ENCODE measurements at regions not wholly inside any gene's neighbourhood (a gene's known extent, or its start where the extent isn't known, plus 50 kb on each side); places are given as distances from the start of the nearest gene placed in this dataset.

- TF ChIP-seq EP300 (IDR thresholded peaks at IDR 0.05; ENCODE audit: borderline replicate concordance), result no peak
- TF ChIP-seq FOXM1 (IDR thresholded peaks at IDR 0.05; ENCODE audit: borderline replicate concordance, low read depth), result no peak
- no peak for TF ChIP-seq YY1 (IDR thresholded peaks at IDR 0.05; ENCODE audit: low read depth)
- no peak for TF ChIP-seq USF1 (IDR thresholded peaks at IDR 0.05)
- no peak for TF ChIP-seq TAF1 (IDR thresholded peaks at IDR 0.05; ENCODE audit: low read depth)
- no peak for TF ChIP-seq CEBPB (IDR thresholded peaks at IDR 0.05)
- no peak for TF ChIP-seq TEAD4 (IDR thresholded peaks at IDR 0.05)
- no peak for TF ChIP-seq EGR1 (IDR thresholded peaks at IDR 0.05)
- no peak for TF ChIP-seq CREB1 (IDR thresholded peaks at IDR 0.05; ENCODE audit: low read depth)
Observed at GRCh38 chr18:25467226-25467987, 115.4 kb upstream of the ZNF521 start.

GRCh38 chr18:25465152-25465732 lies 113.3 kb upstream of the ZNF521 start:
- TF ChIP-seq EGR1 (IDR thresholded peaks at IDR 0.05), result no peak
- no peak for TF ChIP-seq TEAD4 (IDR thresholded peaks at IDR 0.05)
- TF ChIP-seq TCF12 (IDR thresholded peaks at IDR 0.05; ENCODE audit: low read depth), result no peak
- no peak for TF ChIP-seq USF1 (IDR thresholded peaks at IDR 0.05)
- TF ChIP-seq ZBTB7A (IDR thresholded peaks at IDR 0.05; ENCODE audit: low read depth), result no peak
- no peak for TF ChIP-seq EP300 (IDR thresholded peaks at IDR 0.05; ENCODE audit: borderline replicate concordance)
- TF ChIP-seq TAF1 (IDR thresholded peaks at IDR 0.05; ENCODE audit: low read depth), result no peak
- TF ChIP-seq CREB1 (IDR thresholded peaks at IDR 0.05; ENCODE audit: low read depth), result no peak

- TF ChIP-seq EP300 (IDR thresholded peaks at IDR 0.05; ENCODE audit: borderline replicate concordance) (no peak), TEAD4 (IDR thresholded peaks at IDR 0.05) (no peak), CREB1 (IDR thresholded peaks at IDR 0.05; ENCODE audit: low read depth) (no peak), USF1 (IDR thresholded peaks at IDR 0.05) (no peak), ZBTB7A (IDR thresholded peaks at IDR 0.05; ENCODE audit: low read depth) (no peak), EGR1 (IDR thresholded peaks at IDR 0.05) (no peak), MAX (IDR thresholded peaks at IDR 0.05) (no peak), YY1 (IDR thresholded peaks at IDR 0.05; ENCODE audit: low read depth) (no peak), TCF12 (IDR thresholded peaks at IDR 0.05; ENCODE audit: low read depth) (no peak), NFIC (IDR thresholded peaks at IDR 0.05) (no peak), TAF1 (IDR thresholded peaks at IDR 0.05; ENCODE audit: low read depth) (no peak), FOXM1 (IDR thresholded peaks at IDR 0.05; ENCODE audit: borderline replicate concordance, low read depth) (no peak), CEBPB (IDR thresholded peaks at IDR 0.05) (no peak), RAD21 (IDR thresholded peaks at IDR 0.05; ENCODE audit: low read depth) (no peak), REST (IDR thresholded peaks at IDR 0.05; ENCODE audit: low read depth) (no peak)
Observed at GRCh38 chr18:25464227-25464626, 112.3 kb upstream of the ZNF521 start.

DNA sequence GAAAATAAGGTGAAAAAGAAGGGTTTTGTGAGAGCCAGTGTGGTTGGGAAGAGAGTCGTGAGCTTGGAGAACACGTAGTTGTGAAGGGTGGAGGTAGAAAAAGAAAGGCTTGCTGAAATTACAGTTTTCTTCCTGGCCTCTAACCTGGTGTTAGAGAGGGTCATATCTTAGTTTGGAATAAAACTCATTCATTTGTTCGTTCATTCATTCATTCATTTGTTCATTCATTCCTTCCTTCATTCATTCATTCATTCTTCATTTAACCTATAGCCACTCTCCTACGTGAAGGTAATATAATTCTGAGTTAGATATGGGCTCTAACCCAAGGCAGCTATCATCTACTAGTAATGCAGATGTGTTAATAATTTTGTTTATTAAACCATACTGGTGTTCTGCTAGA lies 111.8 kb upstream of the ZNF521 start:
- no peak for TF ChIP-seq MAX (IDR thresholded peaks at IDR 0.05)
- no peak for TF ChIP-seq TEAD4 (IDR thresholded peaks at IDR 0.05)
- no peak for TF ChIP-seq NFIC (IDR thresholded peaks at IDR 0.05)
- TF ChIP-seq EP300 (IDR thresholded peaks at IDR 0.05; ENCODE audit: borderline replicate concordance), result no peak
- TF ChIP-seq FOXM1 (IDR thresholded peaks at IDR 0.05; ENCODE audit: borderline replicate concordance, low read depth), result no peak
- no peak for TF ChIP-seq CEBPB (IDR thresholded peaks at IDR 0.05)
- no peak for TF ChIP-seq USF1 (IDR thresholded peaks at IDR 0.05)
- TF ChIP-seq TCF12 (IDR thresholded peaks at IDR 0.05; ENCODE audit: low read depth), result no peak
- no peak for TF ChIP-seq RAD21 (IDR thresholded peaks at IDR 0.05; ENCODE audit: low read depth)
- TF ChIP-seq CREB1 (IDR thresholded peaks at IDR 0.05; ENCODE audit: low read depth), result no peak
- TF ChIP-seq YY1 (IDR thresholded peaks at IDR 0.05; ENCODE audit: low read depth), result no peak

GRCh38 chr18:25459814-25460213 lies 107.8 kb upstream of the ZNF521 start:
- TF ChIP-seq FOXM1 (IDR thresholded peaks at IDR 0.05; ENCODE audit: borderline replicate concordance, low read depth) (no peak), RAD21 (IDR thresholded peaks at IDR 0.05; ENCODE audit: low read depth) (no peak), TCF12 (IDR thresholded peaks at IDR 0.05; ENCODE audit: low read depth) (no peak), EP300 (IDR thresholded peaks at IDR 0.05; ENCODE audit: borderline replicate concordance) (no peak), NFIC (IDR thresholded peaks at IDR 0.05) (no peak), REST (IDR thresholded peaks at IDR 0.05; ENCODE audit: low read depth) (no peak), CREB1 (IDR thresholded peaks at IDR 0.05; ENCODE audit: low read depth) (no peak), TAF1 (IDR thresholded peaks at IDR 0.05; ENCODE audit: low read depth) (no peak)

All from Ishikawa (cell line).